ENCODE measurements at regions not wholly inside any gene's neighbourhood (a gene's known extent, or its start where the extent isn't known, plus 50 kb on each side); places are given as distances from the start of the nearest gene placed in this dataset.
"Not testable (repeated sequence)": the region's sequence is repeated elsewhere in the genome, so short reads cannot be mapped to it uniquely, and the experiment has no call there.

DNA sequence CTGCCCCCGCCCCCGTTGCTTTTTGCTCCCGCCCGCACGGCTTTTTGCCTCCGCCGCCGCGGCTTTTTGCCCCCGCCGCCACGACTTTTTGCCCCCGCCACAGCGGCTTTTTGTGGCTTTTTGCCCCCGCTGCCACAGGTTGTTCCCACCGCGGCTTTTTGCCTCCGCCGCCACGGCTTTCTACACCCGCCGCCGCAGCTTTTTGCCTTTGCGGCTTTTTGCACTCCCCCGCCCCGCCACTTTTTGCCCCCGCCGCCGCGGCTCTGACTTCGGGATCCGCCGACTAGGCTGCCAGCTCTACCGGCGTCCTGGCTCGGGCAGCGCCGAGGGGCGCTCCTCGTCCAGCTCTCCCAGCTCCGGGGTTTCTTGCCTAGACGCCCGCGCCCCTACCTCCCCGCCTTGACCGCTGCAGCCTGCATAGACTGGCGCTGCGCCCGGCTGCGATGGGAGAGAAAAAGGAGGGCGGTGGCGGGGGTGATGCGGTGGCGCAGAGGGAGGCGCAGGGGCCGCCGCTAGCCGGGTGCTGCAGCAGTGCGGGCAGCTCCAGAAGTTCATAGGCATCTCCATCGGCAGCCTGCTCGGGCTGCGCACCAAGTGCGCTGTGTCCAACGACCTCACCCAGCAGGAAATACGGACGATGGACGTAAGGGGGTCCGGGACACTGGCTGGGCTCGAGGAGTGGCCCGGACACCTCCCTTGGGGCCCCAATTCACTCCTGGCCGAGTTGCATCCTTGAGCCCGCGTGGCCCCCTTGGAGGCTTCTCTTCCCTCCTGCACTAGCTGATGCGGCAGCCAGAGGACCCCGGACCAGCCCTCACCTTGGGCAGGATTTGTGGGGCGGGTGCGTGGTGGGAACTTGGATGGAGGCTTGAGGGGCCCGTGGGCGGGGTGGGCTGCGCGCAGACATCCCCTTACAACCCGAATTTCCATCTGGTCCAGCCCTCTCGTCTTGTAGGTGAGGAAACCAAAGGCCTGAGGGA lies 555.7 kb downstream of the TP53TG3F start:
- CTCF ChIA-PET (ENCODE audit: unreplicated experiment); H4K20me1 ChIP-seq (ENCODE audit: insufficient read depth, low read length); H3K4me2 ChIP-seq (ENCODE audit: low read length); H3K4me3 ChIP-seq (ENCODE audit: low read depth, low read length, poor library complexity, severe bottlenecking); H3K27ac ChIP-seq (ENCODE audit: low read depth, low read length, poor library complexity, severe bottlenecking); H3K9me2 ChIP-seq (ENCODE audit: insufficient read depth, low read length); H3K36me3 ChIP-seq (ENCODE audit: insufficient read depth, low read length); intact Hi-C loops (cut with micrococcal nuclease; ENCODE audit: unreplicated experiment); H3K4me1 ChIP-seq (ENCODE audit: insufficient read depth, low read length, poor library complexity, severe bottlenecking); BruUV-seq (replicated peaks); DNase-seq (ENCODE audit: low spot score); H3K79me2 ChIP-seq (ENCODE audit: insufficient read depth, low read depth, low read length); POLR2A ChIA-PET; H3K9me3 ChIP-seq (ENCODE audit: low read length); H2AFZ ChIP-seq (ENCODE audit: low read length): not testable (repeated sequence)

DNA sequence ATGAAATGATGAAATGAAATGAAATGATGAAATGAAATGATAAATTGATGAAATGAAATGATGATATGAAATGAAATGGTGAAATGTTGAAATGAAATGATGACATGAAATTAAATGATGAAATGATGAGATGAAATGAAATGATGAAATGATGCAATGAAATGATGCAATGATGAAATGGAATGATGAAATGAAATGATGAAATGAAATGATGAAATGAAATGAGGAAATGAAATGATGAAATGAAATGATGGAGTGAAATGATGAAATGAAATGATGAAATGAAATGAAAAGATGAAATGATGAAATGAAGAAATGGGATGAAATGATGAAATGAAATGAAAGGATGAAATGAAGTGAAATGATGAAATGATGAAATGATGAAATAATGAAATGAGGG lies 558.9 kb downstream of the TP53TG3F start:
- H3K4me1 ChIP-seq (ENCODE audit: insufficient read depth, low read length, poor library complexity, severe bottlenecking); H3K9me3 ChIP-seq (ENCODE audit: low read length); H3K79me2 ChIP-seq (ENCODE audit: insufficient read depth, low read depth, low read length); intact Hi-C loops (cut with micrococcal nuclease; ENCODE audit: unreplicated experiment); BruUV-seq (replicated peaks); CTCF ChIA-PET (ENCODE audit: unreplicated experiment); H3K4me3 ChIP-seq (ENCODE audit: low read depth, low read length, poor library complexity, severe bottlenecking); H4K20me1 ChIP-seq (ENCODE audit: insufficient read depth, low read length); H2AFZ ChIP-seq (ENCODE audit: low read length); H3K9me2 ChIP-seq (ENCODE audit: insufficient read depth, low read length); H3K36me3 ChIP-seq (ENCODE audit: insufficient read depth, low read length); POLR2A ChIA-PET; DNase-seq (ENCODE audit: low spot score); H3K27ac ChIP-seq (ENCODE audit: low read depth, low read length, poor library complexity, severe bottlenecking); H3K4me2 ChIP-seq (ENCODE audit: low read length): not testable (repeated sequence)

DNA sequence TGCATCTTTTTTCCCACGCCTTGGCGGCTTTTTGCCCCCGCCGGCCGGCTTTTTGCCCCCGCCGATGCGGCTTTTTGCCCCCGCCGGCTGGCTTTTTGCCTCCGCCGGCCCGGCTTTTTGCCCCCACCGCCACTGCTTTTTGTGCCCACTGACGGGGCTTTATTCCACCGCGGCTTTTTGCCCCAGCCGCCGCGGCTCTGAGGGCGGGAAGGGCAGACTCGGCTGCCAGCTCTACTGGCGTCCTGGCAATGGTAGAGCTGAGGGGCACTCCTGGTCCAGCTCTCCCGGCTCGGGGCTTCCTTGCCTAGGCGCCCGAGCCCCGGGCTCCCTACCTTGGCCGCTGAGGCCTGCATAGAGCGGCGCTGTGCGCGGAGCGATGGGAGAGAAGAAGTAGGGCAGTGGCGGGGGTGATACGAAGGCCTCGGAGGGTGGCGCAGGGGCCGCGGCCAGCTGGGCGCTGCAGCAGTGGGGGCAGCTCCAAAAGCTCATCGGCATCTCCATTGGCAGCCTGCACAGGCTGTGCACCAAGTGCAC lies 591.4 kb downstream of the TP53TG3F start:
- no peak overlapping the region for H3K27ac ChIP-seq (ENCODE audit: low read depth, low read length, poor library complexity, severe bottlenecking)
- TF ChIP-seq, protein P1, sequence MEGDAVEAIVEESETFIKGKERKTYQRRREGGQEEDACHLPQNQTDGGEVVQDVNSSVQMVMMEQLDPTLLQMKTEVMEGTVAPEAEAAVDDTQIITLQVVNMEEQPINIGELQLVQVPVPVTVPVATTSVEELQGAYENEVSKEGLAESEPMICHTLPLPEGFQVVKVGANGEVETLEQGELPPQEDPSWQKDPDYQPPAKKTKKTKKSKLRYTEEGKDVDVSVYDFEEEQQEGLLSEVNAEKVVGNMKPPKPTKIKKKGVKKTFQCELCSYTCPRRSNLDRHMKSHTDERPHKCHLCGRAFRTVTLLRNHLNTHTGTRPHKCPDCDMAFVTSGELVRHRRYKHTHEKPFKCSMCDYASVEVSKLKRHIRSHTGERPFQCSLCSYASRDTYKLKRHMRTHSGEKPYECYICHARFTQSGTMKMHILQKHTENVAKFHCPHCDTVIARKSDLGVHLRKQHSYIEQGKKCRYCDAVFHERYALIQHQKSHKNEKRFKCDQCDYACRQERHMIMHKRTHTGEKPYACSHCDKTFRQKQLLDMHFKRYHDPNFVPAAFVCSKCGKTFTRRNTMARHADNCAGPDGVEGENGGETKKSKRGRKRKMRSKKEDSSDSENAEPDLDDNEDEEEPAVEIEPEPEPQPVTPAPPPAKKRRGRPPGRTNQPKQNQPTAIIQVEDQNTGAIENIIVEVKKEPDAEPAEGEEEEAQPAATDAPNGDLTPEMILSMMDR (conservative IDR thresholded peaks at IDR 0.05; ENCODE audit: low read length), result no peak
- no peak for TF ChIP-seq EZH2phosphoT487 (IDR thresholded peaks at IDR 0.05; ENCODE audit: borderline replicate concordance, low read depth, low read length)

More for the DNA sequence above, 591.4 kb downstream of the TP53TG3F start:
- intact Hi-C loops (cut with micrococcal nuclease; ENCODE audit: unreplicated experiment), result no loop called here
- H3K9me2 ChIP-seq (ENCODE audit: insufficient read depth, low read length), result no peaks in the 10 kb centered on the region
- POLR2A ChIA-PET, result no interaction called here
- peaks cover 12% of the 10 kb centered on the region for H3K9me3 ChIP-seq (ENCODE audit: low read length)
- H3K4me1 ChIP-seq (ENCODE audit: insufficient read depth, low read length, poor library complexity, severe bottlenecking), result no peaks in the 10 kb centered on the region
- H3K79me2 ChIP-seq (ENCODE audit: insufficient read depth, low read depth, low read length), result no peaks in the 10 kb centered on the region
- H2AFZ ChIP-seq (ENCODE audit: low read length), result no peak overlapping the region
- no peak for DNase-seq (ENCODE audit: low spot score)
- H3K36me3 ChIP-seq (ENCODE audit: insufficient read depth, low read length), result no peaks in the 10 kb centered on the region
- CTCF ChIA-PET (ENCODE audit: unreplicated experiment), result no interaction called here
- no TSS peak for BruUV-seq (replicated peaks)
- H3K4me2 ChIP-seq (ENCODE audit: low read length), result no peak overlapping the region
- H3K4me3 ChIP-seq (ENCODE audit: low read depth, low read length, poor library complexity, severe bottlenecking), result no peak overlapping the region
- H4K20me1 ChIP-seq (ENCODE audit: insufficient read depth, low read length), result no peaks in the 10 kb centered on the region

Measured in OCI-LY7 (cell line).